ENCODE measurements at regions not wholly inside any gene's neighbourhood (a gene's known extent, or its start where the extent isn't known, plus 50 kb on each side); places are given as distances from the start of the nearest gene placed in this dataset.

GRCh38 chr18:22868831-22869230 is 64.3 kb upstream of the RBBP8 start:
- TF ChIP-seq, protein P1, sequence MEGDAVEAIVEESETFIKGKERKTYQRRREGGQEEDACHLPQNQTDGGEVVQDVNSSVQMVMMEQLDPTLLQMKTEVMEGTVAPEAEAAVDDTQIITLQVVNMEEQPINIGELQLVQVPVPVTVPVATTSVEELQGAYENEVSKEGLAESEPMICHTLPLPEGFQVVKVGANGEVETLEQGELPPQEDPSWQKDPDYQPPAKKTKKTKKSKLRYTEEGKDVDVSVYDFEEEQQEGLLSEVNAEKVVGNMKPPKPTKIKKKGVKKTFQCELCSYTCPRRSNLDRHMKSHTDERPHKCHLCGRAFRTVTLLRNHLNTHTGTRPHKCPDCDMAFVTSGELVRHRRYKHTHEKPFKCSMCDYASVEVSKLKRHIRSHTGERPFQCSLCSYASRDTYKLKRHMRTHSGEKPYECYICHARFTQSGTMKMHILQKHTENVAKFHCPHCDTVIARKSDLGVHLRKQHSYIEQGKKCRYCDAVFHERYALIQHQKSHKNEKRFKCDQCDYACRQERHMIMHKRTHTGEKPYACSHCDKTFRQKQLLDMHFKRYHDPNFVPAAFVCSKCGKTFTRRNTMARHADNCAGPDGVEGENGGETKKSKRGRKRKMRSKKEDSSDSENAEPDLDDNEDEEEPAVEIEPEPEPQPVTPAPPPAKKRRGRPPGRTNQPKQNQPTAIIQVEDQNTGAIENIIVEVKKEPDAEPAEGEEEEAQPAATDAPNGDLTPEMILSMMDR (IDR thresholded peaks at IDR 0.05; ENCODE audit: insufficient read depth, low read length, poor library complexity, severe bottlenecking): no peak
- H3K36me3 ChIP-seq (ENCODE audit: control insufficient read depth, insufficient read depth, low read length): no peaks in the 10 kb centered on the region
- DNase-seq (ENCODE audit: extremely low read depth, insufficient read length): no peak
- no peak overlapping the region for H3K4me3 ChIP-seq (replicated peaks; ENCODE audit: low read depth, low read length)
- no peaks in the 10 kb centered on the region for H3K27me3 ChIP-seq (replicated peaks; ENCODE audit: control insufficient read depth, insufficient read depth, low read length)

- Histone ChIP-seq H3K4me3 (replicated peaks; ENCODE audit: low read depth, low read length) (no peak overlapping the region), H3K27me3 (replicated peaks; ENCODE audit: control insufficient read depth, insufficient read depth, low read length) (no peaks in the 10 kb centered on the region), H3K36me3 (ENCODE audit: control insufficient read depth, insufficient read depth, low read length) (no peaks in the 10 kb centered on the region)
- DNase-seq (ENCODE audit: extremely low read depth, insufficient read length): no peak
- TF ChIP-seq, protein P1 (IDR thresholded peaks at IDR 0.05; ENCODE audit: insufficient read depth, low read length, poor library complexity, severe bottlenecking): no peak
Measured at GRCh38 chr18:22871809-22872525, 61.2 kb upstream of the RBBP8 start.

DNA sequence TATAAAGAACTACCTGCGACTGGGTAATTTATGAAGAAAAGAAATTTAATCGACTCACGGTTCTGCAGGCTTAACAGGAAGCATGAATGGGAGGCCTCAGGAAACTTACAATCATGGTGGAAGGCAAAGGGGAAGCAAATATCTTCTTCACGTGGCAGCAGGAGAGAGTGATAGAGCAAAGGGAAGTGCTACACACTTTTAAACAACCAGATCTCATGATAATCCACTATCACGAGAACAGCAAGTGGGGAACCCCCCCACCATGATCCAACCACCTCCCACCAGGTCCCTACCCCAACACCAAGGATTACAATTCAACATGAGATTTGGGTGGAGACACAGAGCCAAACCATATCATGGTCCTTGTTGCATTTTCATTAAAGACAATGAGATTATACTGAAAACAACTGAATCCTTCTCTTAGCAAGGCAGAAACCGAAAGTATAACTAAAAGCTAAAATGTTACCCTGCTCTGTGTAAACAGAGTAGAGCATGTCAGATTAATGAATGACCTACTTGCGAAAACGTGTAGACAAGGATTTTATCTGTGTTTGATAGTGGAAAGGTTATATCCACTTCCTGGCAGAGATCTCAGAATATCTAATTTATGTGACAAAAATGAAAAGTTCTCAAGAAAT is 60.1 kb upstream of the RBBP8 start:
- TF ChIP-seq, protein P1 (IDR thresholded peaks at IDR 0.05; ENCODE audit: insufficient read depth, low read length, poor library complexity, severe bottlenecking): no peak
- DNase-seq (ENCODE audit: extremely low read depth, insufficient read length): no peak
- Histone ChIP-seq H3K36me3 (ENCODE audit: control insufficient read depth, insufficient read depth, low read length) (no peaks in the 10 kb centered on the region), H3K27me3 (replicated peaks; ENCODE audit: control insufficient read depth, insufficient read depth, low read length) (no peaks in the 10 kb centered on the region), H3K4me3 (replicated peaks; ENCODE audit: low read depth, low read length) (no peak overlapping the region)

DNA sequence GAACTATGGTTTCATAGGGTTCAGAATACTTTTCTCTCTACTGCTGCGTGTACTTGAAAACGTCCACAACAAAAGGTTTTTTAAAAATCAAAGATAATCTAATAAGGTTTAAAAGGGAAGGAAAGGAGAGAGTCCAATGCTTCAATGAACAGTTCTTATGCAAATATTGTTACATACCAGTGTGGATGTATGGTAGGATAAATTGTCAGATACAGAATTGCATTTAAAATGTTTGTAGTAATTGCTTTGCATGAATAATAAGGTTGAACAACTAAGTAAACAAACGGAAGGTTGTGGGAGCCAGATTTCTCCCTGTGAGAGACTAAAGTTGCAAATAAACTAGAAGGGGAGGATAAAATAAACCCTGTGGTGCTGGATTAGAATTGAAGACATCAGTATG is 53.8 kb upstream of the RBBP8 start:
- DNase-seq (ENCODE audit: extremely low read depth, insufficient read length): no peak
- no peaks in the 10 kb centered on the region for H3K36me3 ChIP-seq (ENCODE audit: control insufficient read depth, insufficient read depth, low read length)
- no peaks in the 10 kb centered on the region for H3K27me3 ChIP-seq (replicated peaks; ENCODE audit: control insufficient read depth, insufficient read depth, low read length)
- TF ChIP-seq, protein P1 (IDR thresholded peaks at IDR 0.05; ENCODE audit: insufficient read depth, low read length, poor library complexity, severe bottlenecking): no peak
- no peak overlapping the region for H3K4me3 ChIP-seq (replicated peaks; ENCODE audit: low read depth, low read length)

GRCh38 chr18:22882084-22882483 is 51.0 kb upstream of the RBBP8 start:
- TF ChIP-seq, protein P1 (IDR thresholded peaks at IDR 0.05; ENCODE audit: insufficient read depth, low read length, poor library complexity, severe bottlenecking): no peak
- no peak for DNase-seq (ENCODE audit: extremely low read depth, insufficient read length)
- H3K4me3 ChIP-seq (replicated peaks; ENCODE audit: low read depth, low read length): no peak overlapping the region
- no peaks in the 10 kb centered on the region for H3K36me3 ChIP-seq (ENCODE audit: control insufficient read depth, insufficient read depth, low read length)
- no peaks in the 10 kb centered on the region for H3K27me3 ChIP-seq (replicated peaks; ENCODE audit: control insufficient read depth, insufficient read depth, low read length)
